ENCODE measurements at regions not wholly inside any gene's neighbourhood (a gene's known extent, or its start where the extent isn't known, plus 50 kb on each side); places are given as distances from the start of the nearest gene placed in this dataset.

- H3K4ac ChIP-seq (ENCODE audit: low read depth in 1 of 2, low read length in 2 of 2): no peak overlapping the region
- no peak overlapping the region for H2BK12ac ChIP-seq (ENCODE audit: low read length in 2 of 2)
- H2BK5ac ChIP-seq (ENCODE audit: low read depth, low read length, poor library complexity, severe bottlenecking): no peak overlapping the region
- no peaks in the 10 kb centered on the region for H3K79me1 ChIP-seq (replicated peaks; ENCODE audit: low read length, poor library complexity, severe bottlenecking)
- H3K9ac ChIP-seq (ENCODE audit: low read length): no peak overlapping the region
- no peak overlapping the region for H2BK120ac ChIP-seq (ENCODE audit: low read depth, low read length)
- H3K27me3 ChIP-seq (ENCODE audit: control insufficient read depth in 1 of 2, insufficient read depth in 1 of 2, low read length in 2 of 2): no peaks in the 10 kb centered on the region
- H4K8ac ChIP-seq (ENCODE audit: low read length): no peak overlapping the region
- H3K27ac ChIP-seq (ENCODE audit: low read length, poor library complexity, severe bottlenecking): no peak overlapping the region
- no peak overlapping the region for H2BK15ac ChIP-seq (ENCODE audit: low read depth, poor library complexity, severe bottlenecking)
- no peak overlapping the region for H3K18ac ChIP-seq (ENCODE audit: low read depth in 1 of 2, low read length in 2 of 2)
- DNase-seq: no peak
- no peak overlapping the region for H3K14ac ChIP-seq (ENCODE audit: low read length in 2 of 2)
- H3K4me1 ChIP-seq (ENCODE audit: control insufficient read depth, insufficient read depth, low read depth, low read length): no peaks in the 10 kb centered on the region
- no peak overlapping the region for H2AFZ ChIP-seq (ENCODE audit: low read depth, low read length)
- no peak overlapping the region for H2AK5ac ChIP-seq (ENCODE audit: low read length, severe bottlenecking)
- no peaks in the 10 kb centered on the region for H3K9me3 ChIP-seq (ENCODE audit: control insufficient read depth, low read length)
- H3K23ac ChIP-seq (ENCODE audit: low read length in 2 of 2): no peak overlapping the region
- no peak overlapping the region for H3K4me3 ChIP-seq (ENCODE audit: insufficient read depth in 1 of 2, low read depth in 1 of 2, low read length in 2 of 2)
- no peaks in the 10 kb centered on the region for H3K36me3 ChIP-seq (ENCODE audit: control insufficient read depth in 1 of 2, insufficient read depth in 2 of 2, low read depth in 1 of 2, low read length in 2 of 2)
- 73% methylated on average over 8 of the region's 9 CpGs for WGBS
- H4K91ac ChIP-seq (ENCODE audit: low read length): no peak overlapping the region
- no peak overlapping the region for H3K4me2 ChIP-seq (ENCODE audit: low read length, poor library complexity, severe bottlenecking)
Observed at GRCh38 chr22:34997633-34998299, 68.2 kb upstream of the ISX start.

GRCh38 chr22:34998921-34999320 is 67.0 kb upstream of the ISX start:
- Histone ChIP-seq H3K14ac (ENCODE audit: low read length in 2 of 2) (no peak overlapping the region), H2BK12ac (ENCODE audit: low read length in 2 of 2) (no peak overlapping the region), H3K4me1 (ENCODE audit: control insufficient read depth, insufficient read depth, low read depth, low read length) (no peaks in the 10 kb centered on the region), H2AFZ (ENCODE audit: low read depth, low read length) (no peak overlapping the region), H2BK120ac (ENCODE audit: low read depth, low read length) (no peak overlapping the region), H3K9me3 (ENCODE audit: control insufficient read depth, low read length) (no peaks in the 10 kb centered on the region), H3K79me1 (replicated peaks; ENCODE audit: low read length, poor library complexity, severe bottlenecking) (no peaks in the 10 kb centered on the region), H2BK5ac (ENCODE audit: low read depth, low read length, poor library complexity, severe bottlenecking) (no peak overlapping the region), H2BK15ac (ENCODE audit: low read depth, poor library complexity, severe bottlenecking) (no peak overlapping the region), H3K27ac (ENCODE audit: low read length, poor library complexity, severe bottlenecking) (no peak overlapping the region), H2AK5ac (ENCODE audit: low read length, severe bottlenecking) (no peak overlapping the region), H3K4me3 (ENCODE audit: insufficient read depth in 1 of 2, low read depth in 1 of 2, low read length in 2 of 2) (no peak overlapping the region), H3K18ac (ENCODE audit: low read depth in 1 of 2, low read length in 2 of 2) (no peak overlapping the region), H3K36me3 (ENCODE audit: control insufficient read depth in 1 of 2, insufficient read depth in 2 of 2, low read depth in 1 of 2, low read length in 2 of 2) (no peaks in the 10 kb centered on the region), H3K4me2 (ENCODE audit: low read length, poor library complexity, severe bottlenecking) (no peak overlapping the region), H4K8ac (ENCODE audit: low read length) (no peak overlapping the region), H3K27me3 (ENCODE audit: control insufficient read depth in 1 of 2, insufficient read depth in 1 of 2, low read length in 2 of 2) (no peaks in the 10 kb centered on the region), H3K4ac (ENCODE audit: low read depth in 1 of 2, low read length in 2 of 2) (no peak overlapping the region), H4K91ac (ENCODE audit: low read length) (no peak overlapping the region), H3K23ac (ENCODE audit: low read length in 2 of 2) (no peak overlapping the region), H3K9ac (ENCODE audit: low read length) (no peak overlapping the region)
- DNase-seq: no peak
- WGBS: 100% methylated on average over 1 of the region's 3 CpGs

GRCh38 chr22:35008213-35008612 is 57.7 kb upstream of the ISX start:
- H3K4me3 ChIP-seq (ENCODE audit: insufficient read depth in 1 of 2, low read depth in 1 of 2, low read length in 2 of 2): no peak overlapping the region
- H4K8ac ChIP-seq (ENCODE audit: low read length): no peak overlapping the region
- no peak overlapping the region for H3K9ac ChIP-seq (ENCODE audit: low read length)
- no peaks in the 10 kb centered on the region for H3K9me3 ChIP-seq (ENCODE audit: control insufficient read depth, low read length)
- H3K79me1 ChIP-seq (replicated peaks; ENCODE audit: low read length, poor library complexity, severe bottlenecking): no peaks in the 10 kb centered on the region
- H3K27ac ChIP-seq (ENCODE audit: low read length, poor library complexity, severe bottlenecking): no peak overlapping the region
- no peak for DNase-seq
- no peak overlapping the region for H3K4me2 ChIP-seq (ENCODE audit: low read length, poor library complexity, severe bottlenecking)
- H2AK5ac ChIP-seq (ENCODE audit: low read length, severe bottlenecking): no peak overlapping the region
- no peak overlapping the region for H2BK15ac ChIP-seq (ENCODE audit: low read depth, poor library complexity, severe bottlenecking)
- no peaks in the 10 kb centered on the region for H3K27me3 ChIP-seq (ENCODE audit: control insufficient read depth in 1 of 2, insufficient read depth in 1 of 2, low read length in 2 of 2)
- H2BK120ac ChIP-seq (ENCODE audit: low read depth, low read length): no peak overlapping the region
- no peak overlapping the region for H4K91ac ChIP-seq (ENCODE audit: low read length)
- H2AFZ ChIP-seq (ENCODE audit: low read depth, low read length): no peak overlapping the region
- no peak overlapping the region for H2BK5ac ChIP-seq (ENCODE audit: low read depth, low read length, poor library complexity, severe bottlenecking)
- no peaks in the 10 kb centered on the region for H3K4me1 ChIP-seq (ENCODE audit: control insufficient read depth, insufficient read depth, low read depth, low read length)
- H3K18ac ChIP-seq (ENCODE audit: low read depth in 1 of 2, low read length in 2 of 2): no peak overlapping the region
- no peak overlapping the region for H2BK12ac ChIP-seq (ENCODE audit: low read length in 2 of 2)
- 68% methylated on average over 5 of the region's 5 CpGs for WGBS
- H3K36me3 ChIP-seq (ENCODE audit: control insufficient read depth in 1 of 2, insufficient read depth in 2 of 2, low read depth in 1 of 2, low read length in 2 of 2): no peaks in the 10 kb centered on the region
- H3K14ac ChIP-seq (ENCODE audit: low read length in 2 of 2): no peak overlapping the region
- no peak overlapping the region for H3K4ac ChIP-seq (ENCODE audit: low read depth in 1 of 2, low read length in 2 of 2)
- no peak overlapping the region for H3K23ac ChIP-seq (ENCODE audit: low read length in 2 of 2)

GRCh38 chr22:35010543-35010942 is 55.4 kb upstream of the ISX start:
- H4K91ac ChIP-seq (ENCODE audit: low read length): no peak overlapping the region
- H3K14ac ChIP-seq (ENCODE audit: low read length in 2 of 2): no peak overlapping the region
- H3K18ac ChIP-seq (ENCODE audit: low read depth in 1 of 2, low read length in 2 of 2): no peak overlapping the region
- H3K79me1 ChIP-seq (replicated peaks; ENCODE audit: low read length, poor library complexity, severe bottlenecking): no peaks in the 10 kb centered on the region
- H3K4me2 ChIP-seq (ENCODE audit: low read length, poor library complexity, severe bottlenecking): no peak overlapping the region
- H2BK5ac ChIP-seq (ENCODE audit: low read depth, low read length, poor library complexity, severe bottlenecking): no peak overlapping the region
- H3K23ac ChIP-seq (ENCODE audit: low read length in 2 of 2): no peak overlapping the region
- H3K4ac ChIP-seq (ENCODE audit: low read depth in 1 of 2, low read length in 2 of 2): no peak overlapping the region
- H2BK15ac ChIP-seq (ENCODE audit: low read depth, poor library complexity, severe bottlenecking): no peak overlapping the region
- 74% methylated on average over 6 of the region's 6 CpGs for WGBS
- no peaks in the 10 kb centered on the region for H3K4me1 ChIP-seq (ENCODE audit: control insufficient read depth, insufficient read depth, low read depth, low read length)
- no peak overlapping the region for H4K8ac ChIP-seq (ENCODE audit: low read length)
- no peaks in the 10 kb centered on the region for H3K27me3 ChIP-seq (ENCODE audit: control insufficient read depth in 1 of 2, insufficient read depth in 1 of 2, low read length in 2 of 2)
- H2BK120ac ChIP-seq (ENCODE audit: low read depth, low read length): no peak overlapping the region
- H3K9me3 ChIP-seq (ENCODE audit: control insufficient read depth, low read length): no peaks in the 10 kb centered on the region
- H2AFZ ChIP-seq (ENCODE audit: low read depth, low read length): no peak overlapping the region
- H3K4me3 ChIP-seq (ENCODE audit: insufficient read depth in 1 of 2, low read depth in 1 of 2, low read length in 2 of 2): no peak overlapping the region
- H2AK5ac ChIP-seq (ENCODE audit: low read length, severe bottlenecking): no peak overlapping the region
- no peak overlapping the region for H3K27ac ChIP-seq (ENCODE audit: low read length, poor library complexity, severe bottlenecking)
- DNase-seq: no peak
- H2BK12ac ChIP-seq (ENCODE audit: low read length in 2 of 2): no peak overlapping the region
- no peak overlapping the region for H3K9ac ChIP-seq (ENCODE audit: low read length)
- H3K36me3 ChIP-seq (ENCODE audit: control insufficient read depth in 1 of 2, insufficient read depth in 2 of 2, low read depth in 1 of 2, low read length in 2 of 2): no peaks in the 10 kb centered on the region

All from mesenchymal stem cell (in vitro differentiated cells and primary cell).